Mesothelial cell of epicardium (in vitro differentiated cells): ENCODE measurements at regions not wholly inside any gene's neighbourhood (a gene's known extent, or its start where the extent isn't known, plus 50 kb on each side); places are given as distances from the start of the nearest gene placed in this dataset.

ENCODE experiments used
- DNase-seq, 2 experiments: peaks; one replicate each; pipeline ENCODE4 v3.0.0; 2021; ENCODE audit warnings: low spot score in 2 of 2; ENCODE audit not compliant: unreplicated experiment in 2 of 2
- H3K27ac Mint-ChIP-seq: 2 replicates; pipeline ENCODE4 v1.8.0; 2021; ENCODE audit warnings: mixed read lengths
- H3K27me3 Mint-ChIP-seq: 2 replicates; pipeline ENCODE4 v1.8.0; 2021; ENCODE audit warnings: low read depth, mixed read lengths
- H3K36me3 Mint-ChIP-seq: 2 replicates; pipeline ENCODE4 v1.8.0; 2021; ENCODE audit warnings: mixed read lengths
- H3K4me1 Mint-ChIP-seq: 2 replicates; pipeline ENCODE4 v1.8.0; 2021; ENCODE audit warnings: mixed read lengths
- H3K4me3 Mint-ChIP-seq: 2 replicates; pipeline ENCODE4 v1.8.0; 2021; ENCODE audit warnings: mild to moderate bottlenecking, moderate library complexity, mixed read lengths
- H3K9me3 Mint-ChIP-seq: 2 replicates; pipeline ENCODE4 v1.8.0; 2021; ENCODE audit warnings: mixed read lengths
- CTCF ChIP-seq: fragments of 200-600 bp; sonication (generic); IDR thresholded peaks from one replicate; pipeline ENCODE4 v1.5.0; 2021; ENCODE audit warnings: antibody characterized with exemption; ENCODE audit not compliant: unreplicated experiment

- no peak overlapping the region for H3K4me3 Mint-ChIP-seq
- H3K36me3 Mint-ChIP-seq, result no peaks in the 10 kb centered on the region
- H3K9me3 Mint-ChIP-seq, result no peaks in the 10 kb centered on the region
- no peak for DNase-seq
- TF ChIP-seq CTCF, result no peak
- no peak overlapping the region for H3K27ac Mint-ChIP-seq
- H3K4me1 Mint-ChIP-seq, result peaks cover 32% of the 10 kb centered on the region
- H3K27me3 Mint-ChIP-seq, result peaks cover 3% of the 10 kb centered on the region
Observed at GRCh38 chr13:21232599-21232998, 56.1 kb downstream of the MRPL57 start.

DNA sequence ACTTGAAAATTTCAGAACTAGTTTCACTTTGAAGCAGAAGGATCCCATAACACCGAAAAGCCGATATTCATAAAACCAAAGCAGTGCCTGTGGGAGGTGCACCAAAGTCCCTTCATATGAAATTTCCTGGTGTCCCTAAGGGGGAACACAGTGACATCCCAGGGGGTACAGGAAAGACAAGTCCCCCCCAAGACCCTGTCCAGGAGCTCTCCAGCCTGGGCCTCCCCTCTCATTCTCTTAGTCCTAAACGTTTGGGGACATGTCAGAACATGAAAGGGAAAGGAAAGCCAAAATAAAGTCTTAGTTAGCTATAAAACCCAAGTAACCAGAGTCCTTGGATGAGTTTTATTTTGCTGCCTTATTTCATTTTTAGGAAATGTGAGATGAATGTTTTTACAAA lies 56.6 kb downstream of the MRPL57 start:
- no peak for DNase-seq
- Mint-ChIP-seq H3K9me3 (peaks cover 2% of the 10 kb centered on the region), H3K36me3 (no peaks in the 10 kb centered on the region), H3K27ac (no peak overlapping the region), H3K27me3 (peaks cover 2% of the 10 kb centered on the region), H3K4me3 (no peak overlapping the region), H3K4me1 (peaks cover 32% of the 10 kb centered on the region)
- TF ChIP-seq CTCF, result no peak

DNA sequence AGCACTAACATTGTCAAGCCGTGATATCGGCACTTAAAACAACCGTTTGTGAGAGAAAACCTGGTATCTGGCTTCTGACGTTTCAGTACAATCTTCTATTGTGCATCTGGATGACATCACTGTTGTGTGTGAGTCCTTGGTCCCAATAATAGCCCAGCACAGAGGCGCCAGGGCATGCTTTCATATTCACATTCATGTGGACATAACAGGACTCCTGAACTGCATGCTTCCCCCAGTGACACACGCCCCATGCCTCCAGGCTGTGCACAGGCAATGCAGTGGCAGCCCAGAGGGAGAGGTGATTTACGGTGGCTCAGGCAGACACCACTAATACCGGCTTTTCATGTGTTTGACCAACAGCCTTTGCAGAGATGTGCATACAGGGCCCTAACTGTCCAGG lies 58.1 kb downstream of the MRPL57 start:
- peak overlapping the region; percentile 9 for H3K4me3 Mint-ChIP-seq
- peak overlapping the region; percentile 36 for H3K27ac Mint-ChIP-seq
- no peak for TF ChIP-seq CTCF
- H3K36me3 Mint-ChIP-seq, result no peaks in the 10 kb centered on the region
- peaks cover 32% of the 10 kb centered on the region for H3K4me1 Mint-ChIP-seq
- peaks cover 2% of the 10 kb centered on the region for H3K27me3 Mint-ChIP-seq
- peak in 1 of 2 experiments; percentile 61 for DNase-seq
- H3K9me3 Mint-ChIP-seq, result peaks cover 5% of the 10 kb centered on the region

DNA sequence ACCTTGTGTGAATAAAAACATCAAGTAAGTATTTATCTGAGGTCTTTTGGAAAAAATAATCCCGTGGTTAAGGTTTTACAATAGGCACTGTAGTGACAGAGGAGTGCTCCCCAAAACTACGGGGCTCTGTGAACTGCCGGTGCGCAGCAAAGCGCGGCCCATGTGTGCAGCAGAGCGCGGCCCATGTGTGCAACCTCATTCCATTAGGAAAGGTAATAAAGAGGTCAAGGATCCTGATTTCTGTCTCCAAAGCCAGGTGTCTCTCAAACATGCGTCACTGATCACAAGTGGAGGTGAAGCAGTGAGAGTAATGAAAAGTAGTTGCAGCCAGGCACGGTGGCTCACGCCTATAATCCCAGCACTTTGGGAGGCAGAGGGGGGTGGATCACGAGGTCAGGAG lies 58.7 kb downstream of the MRPL57 start:
- peaks cover 30% of the 10 kb centered on the region for H3K4me1 Mint-ChIP-seq
- no peak for TF ChIP-seq CTCF
- H3K9me3 Mint-ChIP-seq, result peaks cover 5% of the 10 kb centered on the region
- no peak overlapping the region for H3K27ac Mint-ChIP-seq
- peaks cover 4% of the 10 kb centered on the region for H3K27me3 Mint-ChIP-seq
- DNase-seq, result no peak
- H3K36me3 Mint-ChIP-seq, result no peaks in the 10 kb centered on the region
- H3K4me3 Mint-ChIP-seq, result no peak overlapping the region

DNA sequence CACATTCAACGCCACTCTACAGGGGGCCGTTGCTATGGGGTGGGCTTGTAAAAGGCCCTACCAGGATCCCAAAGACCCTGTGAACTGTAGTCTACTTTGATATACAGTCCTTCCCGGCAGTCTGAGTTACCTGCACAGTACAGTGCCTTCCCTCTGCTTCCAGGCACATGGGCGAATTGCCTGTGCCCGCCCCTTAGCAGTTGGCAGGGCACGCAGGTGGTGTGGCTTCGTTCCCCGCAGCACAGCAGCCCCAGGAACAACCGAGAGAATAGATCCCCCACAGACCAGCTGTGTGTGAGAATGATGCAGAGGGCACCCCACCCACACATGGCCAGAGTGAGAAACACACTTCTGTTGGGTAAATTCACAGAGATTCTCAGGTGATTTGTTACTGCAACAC lies 60.6 kb downstream of the MRPL57 start:
- H3K9me3 Mint-ChIP-seq, result peaks cover 5% of the 10 kb centered on the region
- H3K27me3 Mint-ChIP-seq, result peaks cover 6% of the 10 kb centered on the region
- no peak for DNase-seq
- H3K4me3 Mint-ChIP-seq, result no peak overlapping the region
- no peaks in the 10 kb centered on the region for H3K36me3 Mint-ChIP-seq
- peaks cover 25% of the 10 kb centered on the region for H3K4me1 Mint-ChIP-seq
- no peak for TF ChIP-seq CTCF
- H3K27ac Mint-ChIP-seq, result no peak overlapping the region

GRCh38 chr13:21238267-21238666 lies 61.8 kb downstream of the MRPL57 start:
- TF ChIP-seq CTCF, result no peak
- H3K4me3 Mint-ChIP-seq, result no peak overlapping the region
- H3K9me3 Mint-ChIP-seq, result peaks cover 5% of the 10 kb centered on the region
- DNase-seq, result no peak
- H3K27me3 Mint-ChIP-seq, result peaks cover 6% of the 10 kb centered on the region
- H3K36me3 Mint-ChIP-seq, result no peaks in the 10 kb centered on the region
- H3K4me1 Mint-ChIP-seq, result peaks cover 26% of the 10 kb centered on the region
- no peak overlapping the region for H3K27ac Mint-ChIP-seq
